Activated CD8-positive, alpha-beta memory T cell treated with anti-CD3 and anti-CD28 coated beads for 48 hours (primary cell): ENCODE measurements at regions not wholly inside any gene's neighbourhood (a gene's known extent, or its start where the extent isn't known, plus 50 kb on each side); places are given as distances from the start of the nearest gene placed in this dataset.

ENCODE experiments used
- DNase-seq, 3 experiments: peaks; one replicate each; pipeline ENCODE4 v3.0.0-alpha.2; 2020; ENCODE audit warnings: low read depth in 2 of 3, low spot score in 2 of 3

DNA sequence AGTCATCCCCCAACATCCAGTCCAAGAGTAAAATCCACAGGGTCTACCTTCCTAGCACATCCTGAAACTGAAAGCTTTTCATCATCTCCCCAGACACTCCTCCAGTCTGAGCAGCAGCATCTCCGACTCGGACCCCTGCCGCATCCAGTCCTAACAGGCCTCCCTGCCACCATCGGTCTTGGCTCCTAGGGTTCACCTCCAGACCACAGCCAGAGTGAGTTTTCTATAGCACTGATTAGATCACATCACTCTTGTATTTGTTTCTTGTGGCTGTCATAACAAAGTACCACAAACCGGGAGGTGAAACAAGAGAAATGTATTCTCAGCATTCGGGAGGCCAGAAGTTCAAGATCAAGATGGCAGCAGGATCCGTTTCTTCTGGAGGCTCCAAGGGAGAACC is 187.8 kb downstream of the TOMM20 start:
- DNase-seq: no peak

DNA sequence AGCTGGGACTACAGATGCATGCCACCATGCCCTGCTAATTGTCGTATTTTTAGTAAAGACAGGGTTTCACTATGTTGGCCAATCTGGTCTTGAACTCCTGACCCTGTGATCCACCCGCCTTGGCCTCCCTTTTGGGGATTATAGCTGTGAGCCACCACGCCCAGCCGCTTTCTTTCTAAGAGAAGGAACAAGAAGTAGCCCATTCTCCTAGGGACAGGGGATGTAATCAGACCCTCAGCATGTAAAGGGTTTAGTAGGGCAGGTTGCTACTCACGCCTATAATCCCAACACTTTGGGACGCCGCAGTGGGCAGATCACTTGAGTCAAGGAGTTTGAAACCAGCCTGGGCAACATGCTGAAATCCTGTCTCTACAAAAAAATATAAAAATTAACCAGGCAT is 189.7 kb downstream of the TOMM20 start:
- DNase-seq: no peak

DNA sequence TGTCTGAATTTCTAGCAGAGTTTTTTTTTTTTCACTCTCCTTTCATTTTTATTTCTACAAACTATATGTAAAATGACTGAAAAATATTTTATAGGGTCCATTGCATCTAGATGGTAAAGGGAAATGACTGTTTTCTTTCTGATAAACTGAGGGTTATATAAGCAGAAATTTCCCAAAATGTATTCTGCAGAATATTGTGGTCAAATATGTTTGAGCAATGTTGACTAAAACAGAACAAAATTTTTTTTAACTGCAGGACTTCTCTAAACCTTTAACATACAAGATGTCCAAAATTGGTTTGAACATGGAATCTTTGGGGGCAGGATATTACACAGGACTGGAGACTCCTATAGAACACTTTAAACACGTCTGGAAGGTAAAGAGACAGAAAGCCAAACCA is 190.5 kb downstream of the TOMM20 start:
- DNase-seq: no peak

DNA sequence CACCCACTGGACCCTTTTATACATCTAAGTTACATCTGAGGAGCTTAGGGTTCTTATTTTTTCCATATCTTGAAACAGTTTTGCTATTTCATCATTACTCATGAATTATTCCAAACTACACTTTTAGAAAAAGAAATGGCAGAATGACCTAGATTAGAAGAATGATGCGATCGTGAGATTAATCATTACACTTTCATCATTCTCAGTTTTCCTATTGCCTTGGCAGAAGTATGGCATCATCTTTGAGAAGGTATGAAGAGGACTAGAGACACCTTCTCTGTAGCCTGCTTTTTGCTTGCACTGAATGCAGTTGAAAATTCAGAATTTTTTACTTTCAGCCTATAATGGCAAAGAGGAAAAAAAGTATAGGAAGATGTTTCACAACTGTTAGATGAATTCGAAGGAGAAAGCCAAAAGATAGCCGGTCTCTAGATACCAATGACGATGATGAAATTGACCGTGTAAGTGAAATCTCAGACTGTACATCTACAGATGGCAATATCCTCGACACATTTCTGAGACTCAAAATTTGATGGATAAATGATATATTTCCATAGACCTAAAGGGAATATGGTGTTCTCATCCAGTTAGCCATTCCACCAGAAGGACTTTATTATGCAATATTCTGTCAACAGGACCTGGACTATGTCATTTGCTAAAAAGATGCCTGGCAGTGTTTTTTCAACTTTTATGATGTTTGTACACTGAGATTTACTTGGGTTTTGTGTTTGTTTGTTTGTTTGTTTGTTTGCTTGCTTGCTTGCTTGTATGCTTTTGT is 191.8 kb downstream of the TOMM20 start:
- no peak for DNase-seq

DNA sequence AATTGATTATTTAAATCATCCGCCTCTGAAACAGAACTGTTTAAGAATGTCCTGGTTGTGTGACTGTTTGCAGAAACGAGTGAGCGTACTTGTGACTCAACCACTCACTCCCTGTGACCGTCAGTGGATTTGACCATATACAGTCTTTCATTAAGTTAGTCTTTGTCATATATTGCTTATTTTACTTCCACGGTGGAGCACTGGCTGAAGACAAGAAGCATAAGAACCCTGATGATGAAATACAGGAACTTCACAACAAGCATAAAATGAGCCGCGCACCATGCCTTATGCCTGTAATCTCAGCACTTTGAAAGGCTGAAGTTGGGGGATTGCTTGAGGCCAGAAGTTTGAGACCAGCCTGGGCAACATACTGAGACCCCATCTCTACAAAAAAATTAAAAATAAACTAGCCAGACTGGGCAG is 194.0 kb downstream of the TOMM20 start:
- no peak for DNase-seq

DNA sequence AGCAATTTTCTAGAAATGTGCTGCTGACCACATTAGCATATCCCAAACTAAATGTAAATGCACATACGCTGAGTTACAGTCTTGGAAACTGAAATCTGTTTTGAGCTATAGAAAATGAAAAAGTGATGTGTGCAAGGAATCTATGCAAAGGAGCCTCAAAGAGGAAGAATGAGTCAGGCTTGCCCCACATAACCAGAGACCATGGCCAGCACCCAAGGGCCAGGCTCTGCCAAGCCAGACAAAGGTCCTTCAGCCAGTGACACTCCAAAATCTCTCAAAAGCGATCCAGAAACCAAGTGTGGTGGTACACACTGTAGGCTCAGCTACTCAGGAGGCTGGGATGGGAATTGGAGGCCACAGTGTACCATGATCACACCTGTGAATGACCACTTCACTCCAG is 195.2 kb downstream of the TOMM20 start:
- DNase-seq: no peak

DNA sequence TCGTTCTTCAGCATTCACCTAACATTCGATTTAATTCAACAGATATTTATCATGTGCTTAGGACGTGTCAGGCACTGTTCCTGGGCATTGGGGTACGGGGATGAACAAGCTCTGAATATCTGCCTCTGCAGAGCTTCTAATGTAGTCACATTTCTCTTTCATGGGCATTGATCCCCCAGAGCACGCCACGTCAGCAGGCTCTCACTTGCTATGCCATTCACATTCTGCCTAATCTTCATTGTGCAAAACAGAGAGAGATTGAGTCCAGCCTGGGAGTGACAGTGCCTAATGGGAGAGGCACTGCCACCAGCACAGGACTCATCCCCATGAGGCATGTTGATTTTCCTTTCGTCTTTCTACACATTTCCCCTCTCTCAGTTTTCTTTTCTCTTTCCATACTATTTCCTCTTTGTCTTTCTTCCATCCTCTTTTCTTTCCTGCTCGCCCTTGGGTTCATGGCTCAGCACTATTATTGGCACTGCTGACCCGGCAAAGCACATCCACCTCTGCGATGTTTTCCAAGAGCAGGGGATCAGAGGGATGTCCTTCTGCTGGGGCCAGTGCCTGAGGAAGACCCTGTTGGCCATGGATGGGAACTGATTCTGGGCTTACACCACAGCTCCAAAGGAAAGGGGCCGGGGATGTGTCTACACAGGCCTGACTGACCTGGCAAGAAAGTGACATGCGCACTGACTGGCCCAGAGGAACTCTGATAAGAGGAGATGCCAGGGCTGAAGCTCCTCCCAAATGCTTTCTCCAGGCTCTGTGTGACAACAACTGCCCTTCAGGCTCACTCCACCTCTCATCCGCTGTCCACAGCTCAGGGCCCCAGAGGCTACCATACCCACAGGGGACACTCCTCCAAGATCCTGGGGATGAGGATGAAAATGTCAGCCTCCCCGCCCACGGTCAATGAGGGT is 195.9 kb downstream of the TOMM20 start:
- no peak for DNase-seq

DNA sequence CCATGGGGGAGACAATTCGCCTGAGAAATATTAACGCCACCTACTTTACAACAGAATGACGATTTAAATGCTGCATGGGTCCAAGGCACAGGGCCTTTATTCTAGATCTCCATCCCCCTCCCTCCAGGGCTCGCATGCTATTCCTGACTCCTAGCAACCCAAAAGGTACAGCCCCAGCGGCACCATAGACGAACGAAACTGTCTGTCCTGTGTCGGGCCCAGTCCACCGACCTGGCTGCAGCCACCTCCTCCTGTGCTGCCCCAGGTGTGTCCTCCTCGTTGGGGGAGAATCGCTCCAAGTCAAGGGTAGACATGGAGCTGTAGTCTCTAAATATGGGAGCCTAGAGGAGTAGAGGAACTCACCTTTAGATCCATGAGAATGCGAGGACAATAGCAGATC is 196.5 kb downstream of the TOMM20 start:
- no peak for DNase-seq

DNA sequence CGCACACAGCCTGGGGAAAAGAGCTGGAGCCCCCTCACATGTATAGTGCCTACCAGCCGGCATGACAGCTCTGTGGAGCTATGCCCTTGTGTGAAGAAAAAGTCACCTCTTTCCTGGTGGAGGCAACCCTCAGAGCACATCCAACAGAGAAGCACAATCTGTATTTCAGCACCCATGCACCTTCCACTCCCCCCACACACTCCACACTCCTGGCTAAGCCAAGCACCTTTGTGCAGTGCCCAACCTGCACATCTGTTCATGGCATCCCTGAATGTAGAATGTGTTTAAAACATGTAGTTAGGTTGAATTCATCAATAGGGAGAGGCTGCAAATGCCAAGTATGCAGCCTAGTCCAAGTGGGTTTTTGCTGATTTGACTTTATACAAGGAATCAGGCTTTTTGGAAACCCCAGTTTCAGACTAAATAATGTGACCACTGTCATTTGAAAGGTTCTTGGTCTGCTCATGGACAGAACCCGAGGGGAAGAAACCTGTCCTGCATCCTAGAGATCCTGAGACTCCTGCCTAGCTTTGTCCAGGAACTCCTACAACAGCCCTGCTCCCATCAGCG is 197.1 kb downstream of the TOMM20 start:
- no peak for DNase-seq

DNA sequence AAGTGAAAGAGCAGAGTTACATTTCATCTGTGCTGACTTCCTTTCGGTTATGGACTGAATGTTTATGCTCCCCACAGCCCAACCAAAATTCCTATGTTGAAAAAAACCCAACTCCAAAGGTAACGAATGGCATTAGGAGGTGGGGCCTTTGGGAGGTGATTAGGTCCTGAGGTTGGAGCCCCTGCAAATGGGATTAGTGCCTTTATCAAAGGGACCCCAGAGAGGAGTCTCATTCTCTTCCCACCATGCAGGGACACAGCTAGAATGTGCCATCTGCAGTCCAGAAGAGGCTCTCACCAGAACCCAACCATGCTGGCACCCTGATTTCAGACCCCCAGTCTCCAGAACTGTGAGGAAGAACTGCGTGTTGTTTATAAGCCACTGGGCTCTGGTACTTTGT is 199.3 kb downstream of the TOMM20 start:
- no peak for DNase-seq

DNA sequence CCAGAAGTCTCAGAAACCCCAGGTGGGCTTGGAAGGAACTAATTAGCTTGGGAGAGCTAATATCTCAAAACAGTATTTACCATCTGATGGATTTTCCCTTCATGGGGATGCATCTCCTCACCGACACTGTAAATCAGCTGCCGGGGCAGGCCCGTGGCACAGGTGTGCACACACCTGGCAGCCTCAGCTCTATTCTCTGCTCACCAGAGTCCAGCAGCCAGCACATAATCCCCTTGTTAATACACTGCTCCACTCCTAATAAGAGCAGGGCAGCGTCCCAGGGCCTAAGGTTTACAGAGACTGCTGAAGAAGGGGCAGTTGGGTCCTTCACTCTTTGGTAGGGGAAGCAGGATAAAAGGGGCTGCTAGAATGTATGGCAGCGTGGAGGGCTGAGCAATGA is 200.0 kb downstream of the TOMM20 start:
- DNase-seq: no peak

DNA sequence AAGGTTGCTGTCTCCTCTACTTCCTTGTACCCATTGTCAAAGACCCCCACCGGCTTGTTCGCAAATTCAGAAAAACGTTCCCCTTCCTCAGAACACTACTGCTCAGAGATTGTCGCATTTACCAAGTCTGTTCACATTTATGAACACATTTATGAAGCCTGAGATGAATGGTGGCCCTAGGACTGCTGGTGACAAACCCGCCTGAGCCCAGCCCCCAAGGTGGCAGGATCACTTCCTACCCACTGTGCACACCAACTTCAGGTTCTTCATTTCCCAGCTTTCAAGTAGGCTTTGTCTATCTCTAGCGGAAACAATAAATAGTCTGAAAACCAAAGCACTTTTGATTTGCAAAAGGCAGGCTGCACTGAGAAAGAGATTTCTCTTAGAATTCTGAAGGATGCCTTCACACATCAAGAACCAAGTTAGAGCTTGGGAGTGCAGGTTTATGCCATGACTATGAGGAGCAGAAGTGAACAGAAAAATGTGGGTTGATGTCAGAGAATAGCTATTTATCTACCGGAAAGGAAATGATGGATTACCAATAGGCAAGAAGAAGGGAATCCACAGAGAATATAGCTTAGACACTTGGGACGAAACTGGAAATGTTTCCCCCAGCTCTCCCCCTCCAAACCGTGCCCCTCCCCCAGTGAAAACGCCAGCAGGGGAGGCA is 200.5 kb downstream of the TOMM20 start:
- no peak for DNase-seq

DNA sequence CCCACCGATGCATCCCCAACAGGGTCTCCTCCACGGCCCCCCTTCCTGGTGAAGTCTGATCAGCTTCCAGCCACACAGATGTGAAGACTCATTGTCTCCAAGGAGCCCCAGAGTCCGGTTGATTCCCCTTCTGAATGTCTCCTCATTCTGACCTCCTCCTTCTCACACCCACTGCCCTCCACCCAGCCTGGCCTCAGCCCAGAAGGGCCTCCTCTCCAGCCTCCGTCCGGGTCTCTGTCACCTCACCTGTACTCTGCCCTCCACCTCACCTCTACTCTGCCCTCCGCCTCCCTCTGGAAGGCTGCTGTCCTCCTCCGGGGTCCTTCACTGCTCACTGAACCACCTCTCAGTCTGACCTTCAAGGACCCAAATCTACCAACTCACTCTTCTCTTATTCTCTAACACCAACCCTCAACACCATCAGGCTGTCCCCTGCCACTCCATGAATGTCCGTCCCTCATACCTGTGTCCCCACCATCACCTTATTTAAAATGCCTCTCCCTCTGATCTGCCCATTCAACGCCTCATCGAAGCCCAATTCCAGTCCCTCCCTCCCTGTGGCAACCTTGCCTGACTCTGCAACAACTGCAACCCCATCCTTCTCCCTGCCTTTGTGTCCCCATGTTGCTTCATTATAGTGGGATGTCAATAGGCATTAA is 201.2 kb downstream of the TOMM20 start:
- no peak for DNase-seq

DNA sequence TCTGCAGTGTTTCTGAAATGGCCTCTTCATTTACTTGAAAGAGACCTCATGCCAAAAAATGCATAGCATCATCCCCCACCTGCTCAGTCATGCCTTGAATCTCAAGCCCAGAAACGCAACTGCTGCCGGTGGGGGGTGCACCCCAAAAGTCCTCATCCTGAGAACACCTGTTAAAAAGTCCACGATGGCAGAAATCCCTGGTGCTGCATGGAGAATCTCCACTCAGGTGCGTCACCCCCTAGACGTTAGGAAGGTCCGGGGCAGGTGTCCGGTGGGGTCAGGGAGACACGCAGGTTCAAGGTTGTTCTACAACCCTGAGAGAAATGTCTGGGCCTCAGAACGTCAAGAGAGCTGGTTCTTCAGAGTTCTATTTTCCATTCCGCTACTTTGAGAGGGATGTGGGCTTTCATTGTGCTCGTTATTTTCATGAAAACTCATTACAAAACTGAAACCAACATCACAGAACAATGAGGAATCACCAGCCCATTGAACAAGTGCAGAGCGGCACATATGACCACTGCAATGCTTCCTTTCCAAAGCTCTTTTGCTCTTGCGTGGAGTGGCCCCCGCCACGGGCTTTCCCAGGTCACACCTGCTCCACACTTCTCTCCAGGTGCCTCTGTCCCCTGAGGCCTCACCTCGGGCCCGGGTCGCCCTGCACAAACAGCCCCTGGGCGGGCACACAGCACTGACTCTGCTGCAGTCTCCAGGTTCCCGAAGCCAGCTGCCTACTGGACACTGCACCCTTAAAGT is 201.9 kb downstream of the TOMM20 start:
- peak in 2 of 3 experiments; percentile 22 to 25 for DNase-seq

DNA sequence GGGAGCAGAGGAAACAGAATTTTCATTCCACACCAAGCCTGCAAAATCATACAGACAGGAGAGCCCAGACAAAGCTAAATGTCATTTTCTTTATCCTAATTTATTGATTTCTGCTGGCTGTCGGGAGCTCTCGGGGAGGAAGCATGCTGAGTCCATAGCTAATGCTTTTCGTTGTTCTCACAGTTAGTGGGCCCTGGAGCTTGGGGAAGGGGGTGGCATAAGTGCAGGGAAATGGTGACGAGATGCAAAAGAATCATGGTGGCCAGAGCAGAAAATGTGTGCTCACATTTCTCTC is 202.4 kb downstream of the TOMM20 start:
- DNase-seq: no peak

DNA sequence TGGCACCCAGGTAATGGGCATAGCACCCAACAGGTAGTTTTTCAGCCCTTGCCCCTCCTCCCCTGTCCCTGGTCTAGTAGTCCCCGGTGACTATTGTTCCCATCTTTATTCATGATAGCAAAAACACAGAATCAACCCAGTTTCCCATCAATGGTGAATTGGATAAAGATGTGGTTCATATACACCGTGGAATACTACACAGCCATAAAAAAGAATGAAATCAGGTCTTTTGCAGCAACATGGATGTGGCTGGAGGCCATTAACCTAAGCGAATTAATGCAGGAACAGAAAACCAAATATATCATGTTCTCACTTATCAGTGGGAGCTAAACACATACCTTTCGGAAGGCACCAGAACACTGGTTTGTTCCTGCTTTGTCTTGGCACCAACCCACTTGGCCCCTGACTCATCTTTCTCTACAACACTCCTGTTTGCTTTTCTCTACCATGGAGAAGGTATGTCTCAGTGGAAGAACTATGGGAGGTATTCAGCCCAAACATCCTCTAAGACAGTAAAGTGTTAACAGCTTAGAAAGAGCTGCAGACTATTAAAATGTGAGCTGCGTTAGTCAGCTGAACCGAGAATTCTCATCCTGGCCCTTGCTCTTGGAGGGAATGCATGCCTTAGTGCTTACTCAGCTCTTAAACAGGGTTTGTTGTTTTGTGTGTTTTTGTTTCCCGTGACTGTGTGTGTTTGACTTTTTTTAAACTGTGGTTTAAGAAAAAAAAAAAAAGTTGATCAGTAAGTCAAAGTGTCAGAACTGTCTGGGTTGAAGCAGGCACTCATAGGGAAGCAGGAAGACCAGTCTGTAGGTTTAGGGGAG is 203.0 kb downstream of the TOMM20 start:
- DNase-seq: no peak

DNA sequence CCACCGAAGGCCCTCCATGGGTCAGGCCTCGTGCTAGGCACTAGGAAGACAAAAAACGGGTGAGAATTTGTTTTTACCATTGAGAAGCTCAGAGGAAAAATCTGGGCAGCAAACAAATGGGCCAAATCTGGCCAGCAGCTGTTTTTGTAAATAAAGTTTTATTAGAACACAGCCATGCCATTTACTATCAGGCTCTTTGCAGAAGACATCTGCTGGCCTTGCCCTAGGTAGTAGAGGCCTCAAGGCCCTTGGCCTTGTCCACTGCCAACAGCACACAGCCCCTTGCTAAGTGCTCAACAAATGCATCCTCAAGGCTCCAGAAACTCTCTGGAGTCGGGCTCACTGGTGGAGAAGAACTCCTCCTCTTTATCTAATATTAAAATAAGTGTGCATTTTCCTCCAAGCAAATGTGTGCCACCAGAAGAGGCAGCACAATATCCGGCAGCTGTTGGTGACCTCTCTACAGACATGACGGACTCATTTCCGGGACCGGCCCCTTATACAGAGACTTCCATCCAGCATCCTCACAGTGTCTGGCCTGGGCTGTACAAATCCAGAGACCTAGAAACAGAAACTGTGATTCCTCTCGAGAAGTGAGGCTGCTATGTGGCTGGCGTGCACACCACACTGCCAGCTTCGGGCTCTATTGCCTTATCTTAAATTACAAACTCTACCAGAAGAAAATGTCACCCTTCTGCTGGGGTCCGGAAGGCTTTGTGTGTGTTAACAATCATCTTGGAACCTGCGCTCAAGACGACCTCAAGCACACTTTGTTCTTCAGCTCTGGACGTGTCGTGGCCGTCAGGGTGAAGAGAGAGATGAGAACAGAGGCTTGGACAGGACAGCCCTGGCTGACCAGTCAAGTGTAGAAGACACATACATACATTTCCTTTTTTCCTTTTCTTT is 203.9 kb downstream of the TOMM20 start:
- no peak for DNase-seq

DNA sequence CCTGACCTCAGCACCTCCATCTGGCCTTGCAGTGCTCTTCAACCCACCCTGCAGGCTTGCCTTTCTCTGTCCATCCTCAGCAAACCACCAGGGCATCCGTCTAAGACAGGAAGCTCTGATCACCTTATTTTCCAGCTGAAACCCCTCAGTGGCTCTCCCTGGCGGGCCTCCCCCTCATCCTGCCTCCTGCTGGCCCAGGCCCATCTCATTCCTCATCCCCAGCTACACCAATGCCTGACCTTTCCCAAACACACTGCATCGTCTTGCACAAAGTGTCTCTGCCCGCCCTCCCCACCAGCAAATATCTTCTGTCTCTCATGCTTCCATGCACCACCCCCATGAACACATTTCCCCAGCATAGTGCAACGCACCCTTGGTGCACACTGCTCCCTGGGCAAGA is 205.0 kb downstream of the TOMM20 start:
- no peak for DNase-seq

DNA sequence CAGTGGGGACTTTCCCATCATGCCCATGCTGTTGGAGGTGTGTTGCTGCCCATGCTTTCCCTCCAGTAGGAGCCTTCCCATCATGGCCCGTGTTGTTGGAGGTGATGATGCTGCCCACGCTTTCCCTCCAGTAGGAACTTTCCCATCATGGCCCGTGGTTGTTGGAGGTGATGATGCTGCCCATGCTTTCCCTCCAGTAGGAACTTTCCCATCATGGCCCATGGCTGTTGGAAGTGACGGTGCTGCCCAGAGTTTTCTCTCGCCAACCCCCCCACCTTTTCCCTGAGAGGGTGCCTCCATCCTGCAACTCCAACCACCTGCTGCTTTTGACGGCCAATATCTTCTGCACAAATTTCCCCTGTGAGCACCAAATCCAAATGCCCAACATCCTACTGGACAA is 205.7 kb downstream of the TOMM20 start:
- no peak for DNase-seq
